ENCODE measurements at regions not wholly inside any gene's neighbourhood (a gene's known extent, or its start where the extent isn't known, plus 50 kb on each side); places are given as distances from the start of the nearest gene placed in this dataset.

GRCh38 chr2:72035518-72036172 lies 112.0 kb downstream of the CYP26B1 start:
- Histone ChIP-seq H3K27ac (no peak overlapping the region), H3K4me3 (no peak overlapping the region)

DNA sequence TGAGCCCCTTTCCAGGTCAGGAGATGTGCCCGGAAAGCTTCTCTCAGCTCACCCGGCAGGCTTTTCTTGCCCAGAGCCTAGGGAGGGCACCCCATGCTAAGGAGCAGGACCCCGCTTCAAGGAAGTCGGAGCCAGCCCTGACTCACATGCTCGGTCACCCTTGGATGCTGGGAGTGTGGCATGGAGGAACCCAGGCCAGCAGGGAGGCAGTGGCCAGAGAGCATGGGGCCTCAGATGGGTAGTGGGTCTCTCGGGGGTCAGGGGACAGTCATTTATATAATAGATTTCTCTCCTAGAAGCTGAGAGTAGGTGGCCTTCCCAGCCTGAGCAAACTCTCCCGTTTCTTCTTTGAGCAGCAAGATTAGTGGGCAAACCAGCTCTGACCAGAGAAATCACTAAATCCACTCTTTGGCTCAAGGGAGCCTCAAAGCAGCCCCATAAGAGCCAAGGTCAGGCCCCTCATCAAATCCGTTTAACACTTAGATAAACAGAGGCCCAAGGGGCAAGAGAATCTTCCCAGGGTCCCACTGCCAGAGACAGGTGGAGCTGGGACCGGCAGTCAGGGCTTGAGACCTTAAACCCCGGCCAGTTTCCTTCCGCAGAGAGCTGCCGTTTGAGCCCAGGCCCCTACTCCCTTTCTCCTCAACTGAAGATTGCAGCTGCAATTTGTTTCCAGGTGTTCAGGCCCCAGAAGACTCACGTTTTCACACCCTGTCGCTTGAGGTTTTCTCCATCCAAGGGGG lies 113.1 kb downstream of the CYP26B1 start:
- Histone ChIP-seq H3K9me3 (ENCODE audit: low read depth, low read length) (no peaks in the 10 kb centered on the region), H3K4me3 (no peak overlapping the region), H3K36me3 (ENCODE audit: insufficient read depth, low read length) (no peaks in the 10 kb centered on the region), H3K9ac (ENCODE audit: insufficient read length) (no peak overlapping the region), H3K27ac (no peak overlapping the region)
- no peak for DNase-seq (ENCODE audit: low read depth, low spot score)
- no peak for TF ChIP-seq FOXP2 (optimal IDR thresholded peaks at IDR 0.05; ENCODE audit: control extremely low read depth, extremely low read length, insufficient read depth)
- no peak for TF ChIP-seq POLR2AphosphoS5 (IDR thresholded peaks at IDR 0.05; ENCODE audit: borderline replicate concordance, low read depth, low read length)
- no peak for TF ChIP-seq EZH2 (IDR thresholded peaks at IDR 0.05)

More at GRCh38 chr2:72035518-72036172, 112.0 kb downstream of the CYP26B1 start:
- no peaks in the 10 kb centered on the region for H3K36me3 ChIP-seq (ENCODE audit: insufficient read depth, low read length)
- TF ChIP-seq FOXP2 (optimal IDR thresholded peaks at IDR 0.05; ENCODE audit: control extremely low read depth, extremely low read length, insufficient read depth) (no peak), EZH2 (IDR thresholded peaks at IDR 0.05) (no peak)
- no peak for DNase-seq (ENCODE audit: low read depth, low spot score)
- H3K9me3 ChIP-seq (ENCODE audit: low read depth, low read length), result no peaks in the 10 kb centered on the region
- H3K9ac ChIP-seq (ENCODE audit: insufficient read length), result no peak overlapping the region

DNA sequence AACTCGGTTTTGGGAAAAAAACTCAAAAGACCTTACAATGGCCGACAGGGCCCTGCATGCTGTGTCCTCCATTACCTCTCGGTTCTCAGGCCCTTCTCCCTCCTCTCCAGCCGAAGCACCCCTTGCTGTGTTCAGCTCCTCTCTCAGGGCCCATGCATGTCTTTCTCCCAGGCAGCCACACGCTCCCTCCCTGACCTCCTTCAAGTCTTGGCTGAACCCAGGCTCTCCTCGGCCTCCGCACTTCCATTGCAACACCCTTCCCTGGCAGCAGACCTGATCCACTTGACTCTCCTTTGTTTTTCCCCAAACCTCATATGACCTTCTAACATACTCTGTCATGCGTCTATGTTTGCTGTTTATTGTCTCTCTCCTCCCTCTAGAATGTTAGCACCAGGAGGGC lies 114.0 kb downstream of the CYP26B1 start:
- no peak overlapping the region for H3K27ac ChIP-seq
- DNase-seq (ENCODE audit: low read depth, low spot score), result no peak
- H3K9me3 ChIP-seq (ENCODE audit: low read depth, low read length), result no peaks in the 10 kb centered on the region
- no peaks in the 10 kb centered on the region for H3K36me3 ChIP-seq (ENCODE audit: insufficient read depth, low read length)
- no peak overlapping the region for H3K9ac ChIP-seq (ENCODE audit: insufficient read length)
- TF ChIP-seq FOXP2 (optimal IDR thresholded peaks at IDR 0.05; ENCODE audit: control extremely low read depth, extremely low read length, insufficient read depth) (no peak), POLR2AphosphoS5 (IDR thresholded peaks at IDR 0.05; ENCODE audit: borderline replicate concordance, low read depth, low read length) (no peak), EZH2 (IDR thresholded peaks at IDR 0.05) (no peak)
- no peak overlapping the region for H3K4me3 ChIP-seq

GRCh38 chr2:72032481-72033041 lies 115.1 kb downstream of the CYP26B1 start:
- H3K9me3 ChIP-seq (ENCODE audit: low read depth, low read length), result no peaks in the 10 kb centered on the region
- no peak overlapping the region for H3K27ac ChIP-seq
- no peak for DNase-seq (ENCODE audit: low read depth, low spot score)
- H3K4me3 ChIP-seq, result no peak overlapping the region
- no peak overlapping the region for H3K9ac ChIP-seq (ENCODE audit: insufficient read length)
- TF ChIP-seq POLR2AphosphoS5 (IDR thresholded peaks at IDR 0.05; ENCODE audit: borderline replicate concordance, low read depth, low read length) (no peak), FOXP2 (optimal IDR thresholded peaks at IDR 0.05; ENCODE audit: control extremely low read depth, extremely low read length, insufficient read depth) (no peak), EZH2 (IDR thresholded peaks at IDR 0.05) (no peak)
- H3K36me3 ChIP-seq (ENCODE audit: insufficient read depth, low read length), result no peaks in the 10 kb centered on the region

DNA sequence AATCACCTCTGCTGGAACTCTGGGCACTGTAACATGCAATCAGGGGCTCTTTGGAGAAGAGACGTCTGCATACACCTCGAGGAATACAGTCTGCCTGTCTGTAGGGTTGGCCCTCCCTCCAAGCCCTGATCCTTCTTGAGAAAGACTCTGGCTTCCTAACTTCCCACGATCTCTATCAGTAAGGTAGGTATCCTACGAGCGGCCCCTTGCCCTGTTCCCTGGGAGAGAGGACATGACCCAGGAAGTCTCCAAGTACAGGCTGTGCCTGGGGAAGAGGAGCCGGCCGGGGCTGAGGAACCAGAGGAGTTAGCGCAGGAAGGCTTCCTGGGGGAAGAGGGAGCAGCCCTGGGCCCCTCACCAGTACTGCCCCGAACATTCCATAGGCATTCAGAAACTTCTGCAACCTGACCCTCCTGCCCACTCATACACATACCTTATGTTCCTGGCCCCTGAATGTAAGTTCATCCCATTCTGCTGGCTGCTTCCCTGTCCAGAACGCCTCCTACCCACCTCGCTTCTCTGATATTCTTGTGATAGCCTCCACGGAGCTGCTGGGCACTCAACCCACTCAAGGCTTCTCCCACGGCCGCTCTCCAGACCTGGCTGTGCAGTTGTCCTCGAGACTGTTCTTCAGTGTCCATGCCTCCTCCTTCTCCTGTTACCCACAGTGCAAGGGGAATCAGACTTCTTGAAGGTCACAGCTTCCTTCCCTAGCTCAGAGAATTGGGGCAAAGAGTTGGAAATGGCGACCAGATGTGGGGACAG lies 116.1 kb downstream of the CYP26B1 start:
- TF ChIP-seq POLR2AphosphoS5 (IDR thresholded peaks at IDR 0.05; ENCODE audit: borderline replicate concordance, low read depth, low read length) (no peak), EZH2 (IDR thresholded peaks at IDR 0.05) (no peak), FOXP2 (optimal IDR thresholded peaks at IDR 0.05; ENCODE audit: control extremely low read depth, extremely low read length, insufficient read depth) (no peak)
- Histone ChIP-seq H3K27ac (no peak overlapping the region), H3K4me3 (no peak overlapping the region), H3K36me3 (ENCODE audit: insufficient read depth, low read length) (no peaks in the 10 kb centered on the region), H3K9ac (ENCODE audit: insufficient read length) (no peak overlapping the region), H3K9me3 (ENCODE audit: low read depth, low read length) (no peaks in the 10 kb centered on the region)
- no peak for DNase-seq (ENCODE audit: low read depth, low spot score)

- H3K36me3 ChIP-seq (ENCODE audit: insufficient read depth, low read length), result no peaks in the 10 kb centered on the region
- no peak overlapping the region for H3K4me3 ChIP-seq
- no peak overlapping the region for H3K9ac ChIP-seq (ENCODE audit: insufficient read length)
- DNase-seq (ENCODE audit: low read depth, low spot score), result no peak
- TF ChIP-seq FOXP2 (optimal IDR thresholded peaks at IDR 0.05; ENCODE audit: control extremely low read depth, extremely low read length, insufficient read depth), result no peak
- no peak for TF ChIP-seq POLR2AphosphoS5 (IDR thresholded peaks at IDR 0.05; ENCODE audit: borderline replicate concordance, low read depth, low read length)
- no peak for TF ChIP-seq EZH2 (IDR thresholded peaks at IDR 0.05)
- H3K9me3 ChIP-seq (ENCODE audit: low read depth, low read length), result no peaks in the 10 kb centered on the region
- H3K27ac ChIP-seq, result no peak overlapping the region
Observed at GRCh38 chr2:72028996-72029395, 118.7 kb downstream of the CYP26B1 start.

DNA sequence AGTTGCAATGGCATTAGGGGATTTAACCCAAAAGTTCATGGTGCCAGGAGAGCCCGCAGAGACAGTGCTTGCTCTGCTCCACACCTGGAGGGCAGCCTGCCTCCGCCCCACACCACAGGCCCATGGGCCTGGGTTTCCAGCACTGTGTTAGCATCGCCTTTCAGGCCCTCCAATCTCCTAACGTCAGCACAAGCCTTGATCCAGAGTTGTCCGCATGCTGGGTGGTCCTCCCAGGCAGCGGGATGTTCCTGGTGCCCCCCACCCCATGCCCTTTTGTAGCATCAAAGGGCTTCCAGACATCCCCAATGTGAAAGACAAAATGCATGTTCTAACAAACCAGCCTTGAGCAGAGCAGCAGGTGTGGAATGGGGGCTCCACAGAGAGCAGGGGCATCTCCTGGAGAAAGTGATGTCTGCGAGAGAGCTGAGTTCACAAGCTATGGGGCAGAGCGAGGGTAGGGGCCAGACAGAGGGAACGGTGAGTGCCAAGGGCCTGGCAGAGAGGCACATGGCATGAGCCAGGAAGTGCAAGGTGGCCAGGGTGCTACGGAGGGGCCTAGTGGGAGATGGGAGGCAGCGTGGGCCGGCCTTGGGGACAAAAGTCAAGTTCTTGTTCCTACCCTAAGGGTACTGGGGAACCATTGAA lies 119.2 kb downstream of the CYP26B1 start:
- TF ChIP-seq POLR2AphosphoS5 (IDR thresholded peaks at IDR 0.05; ENCODE audit: borderline replicate concordance, low read depth, low read length) (no peak), EZH2 (IDR thresholded peaks at IDR 0.05) (no peak), FOXP2 (optimal IDR thresholded peaks at IDR 0.05; ENCODE audit: control extremely low read depth, extremely low read length, insufficient read depth) (no peak)
- Histone ChIP-seq H3K9ac (ENCODE audit: insufficient read length) (no peak overlapping the region), H3K36me3 (ENCODE audit: insufficient read depth, low read length) (no peaks in the 10 kb centered on the region), H3K27ac (no peak overlapping the region), H3K9me3 (ENCODE audit: low read depth, low read length) (no peaks in the 10 kb centered on the region), H3K4me3 (no peak overlapping the region)
- DNase-seq (ENCODE audit: low read depth, low spot score), result no peak
